Fibroblast of lung (primary cell): ENCODE measurements at regions not wholly inside any gene's neighbourhood (a gene's known extent, or its start where the extent isn't known, plus 50 kb on each side); places are given as distances from the start of the nearest gene placed in this dataset.

Experiments used
- DNase-seq, 2 donors: peaks; one replicate each; pipeline versions ENCODE4 v3.0.0 to v3.0.0-alpha.2; 2010; ENCODE audit warnings: low read depth in 2 of 2
- H2AFZ ChIP-seq: 2 replicates; pipeline ENCODE4 v1.5.1; 2012; ENCODE audit warnings: low read length, control low read depth, inconsistent platforms
- H3K27ac ChIP-seq: 2 replicates; pipeline ENCODE4 v1.5.1; 2011; ENCODE audit warnings: low read length, control low read depth; ENCODE audit not compliant: insufficient read depth
- H3K27me3 ChIP-seq: 2 replicates; pipeline ENCODE4 v1.5.1; 2011; ENCODE audit warnings: mild to moderate bottlenecking, low read length; ENCODE audit not compliant: control insufficient read depth, insufficient read depth
- H3K36me3 ChIP-seq: 2 replicates; pipeline ENCODE4 v1.5.1; 2011; ENCODE audit warnings: low read length; ENCODE audit not compliant: control insufficient read depth, insufficient read depth
- H3K4me1 ChIP-seq: 2 replicates; pipeline ENCODE4 v1.5.1; 2011; ENCODE audit warnings: low read length; ENCODE audit not compliant: control insufficient read depth, insufficient read depth; ENCODE audit errors: extremely low read depth
- H3K4me2 ChIP-seq: 2 replicates; pipeline ENCODE4 v1.5.1; 2011; ENCODE audit warnings: low read length, control low read depth; ENCODE audit not compliant: insufficient read depth; ENCODE audit errors: extremely low read depth
- H3K4me3 ChIP-seq, 4 experiments: fragments of 200-600 bp in 1 of 4; sonication (generic) in 1 of 4; replicated peaks in 1 of 4; 2 replicates each; pipeline ENCODE4 v1.5.1; 2011 to 2016; ENCODE audit warnings: low read length in 4 of 4, low read depth in 3 of 4, mild to moderate bottlenecking in 3 of 4, control low read depth in 2 of 4, inconsistent platforms in 1 of 4, mixed read lengths in 1 of 4; ENCODE audit not compliant: insufficient read depth in 1 of 4; ENCODE audit errors: control extremely low read depth in 1 of 4
- H3K79me2 ChIP-seq: 2 replicates; pipeline ENCODE4 v1.5.1; 2012; ENCODE audit warnings: mild to moderate bottlenecking, low read length, inconsistent platforms; ENCODE audit not compliant: control insufficient read depth, insufficient read depth
- H3K9ac ChIP-seq: 2 replicates; pipeline ENCODE4 v1.5.1; 2011; ENCODE audit warnings: mild to moderate bottlenecking, low read length, control low read depth; ENCODE audit not compliant: insufficient read depth
- H3K9me3 ChIP-seq: 2 replicates; pipeline ENCODE4 v1.5.1; 2012; ENCODE audit warnings: low read depth, low read length; ENCODE audit not compliant: control insufficient read depth, insufficient read depth
- H4K20me1 ChIP-seq: 2 replicates; pipeline ENCODE4 v1.5.1; 2011; ENCODE audit warnings: low read length; ENCODE audit not compliant: control insufficient read depth, insufficient read depth; ENCODE audit errors: extremely low read depth
- CTCF ChIP-seq, 2 donors: IDR thresholded peaks in 1 of 2; conservative IDR thresholded peaks in 1 of 2; 1 replicate in 1 of 2; 2 replicates in 1 of 2; pipeline ENCODE4 v1.5.1; 2011 to 2012; ENCODE audit warnings: low read length in 2 of 2, control low read depth in 1 of 2, inconsistent platforms in 1 of 2, low read depth in 1 of 2, mild to moderate bottlenecking in 1 of 2
- EZH2 ChIP-seq: IDR thresholded peaks from 2 replicates; pipeline ENCODE4 v1.5.1; 2012; ENCODE audit warnings: low read length, control low read depth, mild to moderate bottlenecking; ENCODE audit errors: missing control alignments

- Histone ChIP-seq H3K27ac (no peak overlapping the region), H3K27me3 (no peaks in the 10 kb centered on the region), H3K4me3 (no peak overlapping the region), H3K9me3 (no peaks in the 10 kb centered on the region), H3K36me3 (no peaks in the 10 kb centered on the region), H4K20me1 (no peaks in the 10 kb centered on the region), H2AFZ (no peak overlapping the region), H3K79me2 (no peaks in the 10 kb centered on the region), H3K9ac (no peak overlapping the region), H3K4me1 (no peaks in the 10 kb centered on the region), H3K4me2 (no peak overlapping the region)
- no peak for DNase-seq
- TF ChIP-seq EZH2, result no peak
- no peak for TF ChIP-seq CTCF (conservative IDR thresholded peaks at IDR 0.05 in 1 of 2, IDR thresholded peaks at IDR 0.05 in 1 of 2; ENCODE audit: low read depth in 1 of 2, low read length in 2 of 2)
Measured at GRCh38 chr4:154942176-154942575, 161.1 kb downstream of the RBM46 start.

- H3K4me3 ChIP-seq, result no peak overlapping the region
Measured at GRCh38 chr4:154944996-154945395, 163.9 kb downstream of the RBM46 start.

GRCh38 chr4:154946113-154946512, 165.0 kb downstream of the RBM46 start:
- Histone ChIP-seq H3K79me2 (no peaks in the 10 kb centered on the region), H3K9ac (no peak overlapping the region), H3K4me2 (no peak overlapping the region), H4K20me1 (no peaks in the 10 kb centered on the region), H3K4me3 (no peak overlapping the region), H3K27me3 (no peaks in the 10 kb centered on the region), H3K36me3 (no peaks in the 10 kb centered on the region), H3K4me1 (no peaks in the 10 kb centered on the region), H2AFZ (no peak overlapping the region), H3K9me3 (no peaks in the 10 kb centered on the region), H3K27ac (no peak overlapping the region)
- TF ChIP-seq EZH2, result no peak
- TF ChIP-seq CTCF (conservative IDR thresholded peaks at IDR 0.05 in 1 of 2, IDR thresholded peaks at IDR 0.05 in 1 of 2; ENCODE audit: low read depth in 1 of 2, low read length in 2 of 2), result no peak
- no peak for DNase-seq

More at GRCh38 chr4:154944996-154945395, 163.9 kb downstream of the RBM46 start:
- no peak overlapping the region for H3K4me2 ChIP-seq
- no peak overlapping the region for H3K9ac ChIP-seq
- TF ChIP-seq EZH2 (no peak), CTCF (conservative IDR thresholded peaks at IDR 0.05 in 1 of 2, IDR thresholded peaks at IDR 0.05 in 1 of 2; ENCODE audit: low read depth in 1 of 2, low read length in 2 of 2) (no peak)
- no peaks in the 10 kb centered on the region for H3K4me1 ChIP-seq
- no peaks in the 10 kb centered on the region for H3K79me2 ChIP-seq
- no peak overlapping the region for H3K27ac ChIP-seq
- H3K27me3 ChIP-seq, result no peaks in the 10 kb centered on the region
- H3K9me3 ChIP-seq, result no peaks in the 10 kb centered on the region
- no peak overlapping the region for H2AFZ ChIP-seq
- no peaks in the 10 kb centered on the region for H3K36me3 ChIP-seq
- DNase-seq, result no peak
- no peaks in the 10 kb centered on the region for H4K20me1 ChIP-seq
